Neural cell (in vitro differentiated cells): ENCODE measurements at regions not wholly inside any gene's neighbourhood (a gene's known extent, or its start where the extent isn't known, plus 50 kb on each side); places are given as distances from the start of the nearest gene placed in this dataset.

Source experiments
- TF ChIP-seq, protein P1 (sequence below): fragments of 450-650 bp; IDR thresholded peaks from 2 replicates; pipeline ENCODE4 v1.5.1; 2014; ENCODE audit warnings: antibody characterized with exemption, mild to moderate bottlenecking, moderate library complexity; ENCODE audit not compliant: poor library complexity, severe bottlenecking
- TF ChIP-seq, protein P2 (sequence below): IDR thresholded peaks from 2 replicates; pipeline ENCODE4 v1.6.1; 2012; ENCODE audit warnings: borderline replicate concordance

DNA sequence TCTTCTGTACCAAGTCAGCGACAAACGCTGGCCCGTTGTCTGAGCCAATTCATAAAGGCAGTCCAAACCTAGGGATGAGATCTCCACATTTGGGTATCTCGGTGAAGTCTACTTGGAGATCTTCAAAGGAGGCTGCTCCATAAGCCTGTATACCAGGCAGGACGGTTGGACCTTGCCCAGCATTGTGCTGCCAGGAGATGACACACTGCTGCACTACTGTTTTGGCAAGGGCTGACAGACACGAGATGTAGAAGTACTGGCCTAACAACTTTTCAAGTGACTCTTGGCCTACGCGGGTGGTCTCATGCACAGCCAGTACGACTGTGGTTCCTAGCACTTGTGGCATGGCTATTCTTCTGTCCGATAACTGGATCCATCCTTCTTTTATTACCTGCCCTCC, 135.3 kb downstream of the SLC38A6 start:
- TF ChIP-seq, protein P1, sequence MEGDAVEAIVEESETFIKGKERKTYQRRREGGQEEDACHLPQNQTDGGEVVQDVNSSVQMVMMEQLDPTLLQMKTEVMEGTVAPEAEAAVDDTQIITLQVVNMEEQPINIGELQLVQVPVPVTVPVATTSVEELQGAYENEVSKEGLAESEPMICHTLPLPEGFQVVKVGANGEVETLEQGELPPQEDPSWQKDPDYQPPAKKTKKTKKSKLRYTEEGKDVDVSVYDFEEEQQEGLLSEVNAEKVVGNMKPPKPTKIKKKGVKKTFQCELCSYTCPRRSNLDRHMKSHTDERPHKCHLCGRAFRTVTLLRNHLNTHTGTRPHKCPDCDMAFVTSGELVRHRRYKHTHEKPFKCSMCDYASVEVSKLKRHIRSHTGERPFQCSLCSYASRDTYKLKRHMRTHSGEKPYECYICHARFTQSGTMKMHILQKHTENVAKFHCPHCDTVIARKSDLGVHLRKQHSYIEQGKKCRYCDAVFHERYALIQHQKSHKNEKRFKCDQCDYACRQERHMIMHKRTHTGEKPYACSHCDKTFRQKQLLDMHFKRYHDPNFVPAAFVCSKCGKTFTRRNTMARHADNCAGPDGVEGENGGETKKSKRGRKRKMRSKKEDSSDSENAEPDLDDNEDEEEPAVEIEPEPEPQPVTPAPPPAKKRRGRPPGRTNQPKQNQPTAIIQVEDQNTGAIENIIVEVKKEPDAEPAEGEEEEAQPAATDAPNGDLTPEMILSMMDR: no peak
- TF ChIP-seq, protein P2, sequence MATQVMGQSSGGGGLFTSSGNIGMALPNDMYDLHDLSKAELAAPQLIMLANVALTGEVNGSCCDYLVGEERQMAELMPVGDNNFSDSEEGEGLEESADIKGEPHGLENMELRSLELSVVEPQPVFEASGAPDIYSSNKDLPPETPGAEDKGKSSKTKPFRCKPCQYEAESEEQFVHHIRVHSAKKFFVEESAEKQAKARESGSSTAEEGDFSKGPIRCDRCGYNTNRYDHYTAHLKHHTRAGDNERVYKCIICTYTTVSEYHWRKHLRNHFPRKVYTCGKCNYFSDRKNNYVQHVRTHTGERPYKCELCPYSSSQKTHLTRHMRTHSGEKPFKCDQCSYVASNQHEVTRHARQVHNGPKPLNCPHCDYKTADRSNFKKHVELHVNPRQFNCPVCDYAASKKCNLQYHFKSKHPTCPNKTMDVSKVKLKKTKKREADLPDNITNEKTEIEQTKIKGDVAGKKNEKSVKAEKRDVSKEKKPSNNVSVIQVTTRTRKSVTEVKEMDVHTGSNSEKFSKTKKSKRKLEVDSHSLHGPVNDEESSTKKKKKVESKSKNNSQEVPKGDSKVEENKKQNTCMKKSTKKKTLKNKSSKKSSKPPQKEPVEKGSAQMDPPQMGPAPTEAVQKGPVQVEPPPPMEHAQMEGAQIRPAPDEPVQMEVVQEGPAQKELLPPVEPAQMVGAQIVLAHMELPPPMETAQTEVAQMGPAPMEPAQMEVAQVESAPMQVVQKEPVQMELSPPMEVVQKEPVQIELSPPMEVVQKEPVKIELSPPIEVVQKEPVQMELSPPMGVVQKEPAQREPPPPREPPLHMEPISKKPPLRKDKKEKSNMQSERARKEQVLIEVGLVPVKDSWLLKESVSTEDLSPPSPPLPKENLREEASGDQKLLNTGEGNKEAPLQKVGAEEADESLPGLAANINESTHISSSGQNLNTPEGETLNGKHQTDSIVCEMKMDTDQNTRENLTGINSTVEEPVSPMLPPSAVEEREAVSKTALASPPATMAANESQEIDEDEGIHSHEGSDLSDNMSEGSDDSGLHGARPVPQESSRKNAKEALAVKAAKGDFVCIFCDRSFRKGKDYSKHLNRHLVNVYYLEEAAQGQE: no peak
